ENCODE measurements at regions not wholly inside any gene's neighbourhood (a gene's known extent, or its start where the extent isn't known, plus 50 kb on each side); places are given as distances from the start of the nearest gene placed in this dataset.
"Not testable (repeated sequence)": the region's sequence is repeated elsewhere in the genome, so short reads cannot be mapped to it uniquely, and the experiment has no call there.

- Histone ChIP-seq H3K4me1 (no peaks in the 10 kb centered on the region), H3K27me3 (no peaks in the 10 kb centered on the region), H3K9me3 (no peaks in the 10 kb centered on the region), H3K27ac (no peak overlapping the region), H3K4me3 (no peak overlapping the region), H3K36me3 (no peaks in the 10 kb centered on the region)
- TF ChIP-seq POLR2A (IDR thresholded peaks at IDR 0.05) (no peak), POLR2AphosphoS5 (IDR thresholded peaks at IDR 0.05) (no peak), CTCF (IDR thresholded peaks at IDR 0.05) (no peak)
- DNase-seq (ENCODE audit: low spot score in 2 of 2), result no peak
- intact Hi-C loops (cut with DNase I; ENCODE audit: low total_unique reads), result no loop called here
These were observed 112.5 kb downstream of the ZNF486 start for GRCh38 chr19:20279516-20279915.

GRCh38 chr19:20278342-20278741 is 111.3 kb downstream of the ZNF486 start:
- Histone ChIP-seq H3K27me3 (no peaks in the 10 kb centered on the region), H3K9me3 (peaks cover 0 to 2% of the 10 kb centered on the region in 2 donors), H3K36me3 (no peaks in the 10 kb centered on the region), H3K27ac (no peak overlapping the region), H3K4me1 (no peaks in the 10 kb centered on the region), H3K4me3 (no peak overlapping the region)
- DNase-seq (ENCODE audit: low spot score in 2 of 2), result peak in 1 of 2 donors; percentile 28
- intact Hi-C loops (cut with DNase I; ENCODE audit: low total_unique reads), result no loop called here
- TF ChIP-seq POLR2AphosphoS5 (IDR thresholded peaks at IDR 0.05) (no peak), CTCF (IDR thresholded peaks at IDR 0.05) (peak in 1 of 3 donors; percentile 46)

DNA sequence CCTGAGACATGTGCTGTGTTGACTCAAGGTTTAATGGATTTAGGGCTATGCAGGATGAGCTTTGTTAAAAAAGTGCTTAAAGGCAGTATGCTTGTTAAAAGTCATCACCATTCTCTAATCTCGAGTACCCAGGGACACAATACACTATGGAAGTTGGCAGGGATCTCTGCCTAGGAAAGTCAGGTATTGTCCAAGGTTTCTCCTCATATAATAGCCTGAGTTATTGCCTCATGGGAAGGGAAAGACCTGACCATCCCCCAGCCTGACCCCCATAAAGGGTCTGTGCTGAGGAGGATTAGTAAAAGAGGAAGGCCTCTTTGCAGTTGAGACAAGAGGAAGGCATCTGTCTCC is 109.7 kb downstream of the ZNF486 start:
- intact Hi-C loops (cut with DNase I; ENCODE audit: low total_unique reads); H3K4me3 ChIP-seq; H3K27me3 ChIP-seq; H3K9me3 ChIP-seq; H3K36me3 ChIP-seq; H3K27ac ChIP-seq; DNase-seq (ENCODE audit: low spot score in 2 of 2); H3K4me1 ChIP-seq: not testable (repeated sequence)

- Histone ChIP-seq H3K4me1 (no peaks in the 10 kb centered on the region), H3K27me3 (no peaks in the 10 kb centered on the region)
- no peak for DNase-seq (ENCODE audit: low spot score in 2 of 2)
These were observed 109.2 kb downstream of the ZNF486 start for GRCh38 chr19:20276011-20276731.

GRCh38 chr19:20273951-20274570 is 107.0 kb downstream of the ZNF486 start:
- intact Hi-C loops (cut with DNase I; ENCODE audit: low total_unique reads), result no loop called here

More at GRCh38 chr19:20276011-20276731, 109.2 kb downstream of the ZNF486 start:
- Histone ChIP-seq H3K9me3 (peaks cover 0 to 3% of the 10 kb centered on the region in 2 donors), H3K4me3 (no peak overlapping the region), H3K27ac (no peak overlapping the region), H3K36me3 (no peaks in the 10 kb centered on the region)
- no peak for TF ChIP-seq CTCF (IDR thresholded peaks at IDR 0.05)
- TF ChIP-seq POLR2A (IDR thresholded peaks at IDR 0.05), result no peak
- TF ChIP-seq POLR2AphosphoS5 (IDR thresholded peaks at IDR 0.05), result no peak
- intact Hi-C loops (cut with DNase I; ENCODE audit: low total_unique reads), result no loop called here

More at GRCh38 chr19:20273951-20274570, 107.0 kb downstream of the ZNF486 start:
- Histone ChIP-seq H3K36me3 (no peaks in the 10 kb centered on the region), H3K27ac (no peak overlapping the region), H3K27me3 (no peaks in the 10 kb centered on the region), H3K9me3 (peaks cover 0 to 3% of the 10 kb centered on the region in 2 donors), H3K4me3 (no peak overlapping the region), H3K4me1 (no peaks in the 10 kb centered on the region)
- no peak for DNase-seq (ENCODE audit: low spot score in 2 of 2)
- TF ChIP-seq POLR2AphosphoS5 (IDR thresholded peaks at IDR 0.05), result no peak
- TF ChIP-seq POLR2A (IDR thresholded peaks at IDR 0.05), result no peak
- TF ChIP-seq CTCF (IDR thresholded peaks at IDR 0.05), result no peak
